ENCODE measurements at regions not wholly inside any gene's neighbourhood (a gene's known extent, or its start where the extent isn't known, plus 50 kb on each side); places are given as distances from the start of the nearest gene placed in this dataset.

- peaks cover 16% of the 10 kb centered on the region for H3K27me3 Mint-ChIP-seq (ENCODE audit: insufficient read depth)
- H3K4me3 ChIP-seq (ENCODE audit: low read length): no peak overlapping the region
- peaks cover 7% of the 10 kb centered on the region for H3K27me3 ChIP-seq (ENCODE audit: control insufficient read depth, insufficient read depth, low read length, poor library complexity, severe bottlenecking)
- peaks cover 12% of the 10 kb centered on the region for H3K4me1 Mint-ChIP-seq
- DNase-seq: no peak
- no peak for TF ChIP-seq CTCF (conservative IDR thresholded peaks at IDR 0.05)
- 86 to 91% methylated on average over 3 of the region's 3 CpGs for WGBS, 2 experiments (ENCODE audit: insufficient coverage in 1 of 2, insufficient read length in 1 of 2)
- no peak overlapping the region for H3K27ac ChIP-seq (ENCODE audit: low read depth, low read length)
- H3K36me3 ChIP-seq (ENCODE audit: control insufficient read depth, insufficient read depth, low read length): no peaks in the 10 kb centered on the region
- H3K4me1 ChIP-seq (ENCODE audit: control insufficient read depth, insufficient read depth, low read length): no peaks in the 10 kb centered on the region
- H3K4me3 Mint-ChIP-seq: no peak overlapping the region
- H3K9me3 ChIP-seq (ENCODE audit: control insufficient read depth, low read length): no peaks in the 10 kb centered on the region
- H3K27ac Mint-ChIP-seq: no peak overlapping the region
- no peak overlapping the region for H3K9ac ChIP-seq (ENCODE audit: extremely low read depth, low read length, poor library complexity, severe bottlenecking)
- no peaks in the 10 kb centered on the region for H3K9me3 Mint-ChIP-seq
- H3K36me3 Mint-ChIP-seq (ENCODE audit: low read depth): no peaks in the 10 kb centered on the region
Observed at GRCh38 chr13:103161476-103161875, 95.3 kb upstream of the SLC10A2 start.

GRCh38 chr13:103157434-103158145 is 91.4 kb upstream of the SLC10A2 start:
- H3K36me3 ChIP-seq (ENCODE audit: control insufficient read depth, insufficient read depth, low read length): no peaks in the 10 kb centered on the region
- Mint-ChIP-seq H3K4me3 (no peak overlapping the region), H3K4me1 (no peaks in the 10 kb centered on the region), H3K36me3 (ENCODE audit: low read depth) (no peaks in the 10 kb centered on the region), H3K27me3 (ENCODE audit: insufficient read depth) (peaks cover 16% of the 10 kb centered on the region), H3K9me3 (no peaks in the 10 kb centered on the region), H3K27ac (no peak overlapping the region)
- H3K9me3 ChIP-seq (ENCODE audit: control insufficient read depth, low read length): no peaks in the 10 kb centered on the region
- DNase-seq: no peak
- no peak overlapping the region for H3K27ac ChIP-seq (ENCODE audit: low read depth, low read length)
- no peak for TF ChIP-seq CTCF (conservative IDR thresholded peaks at IDR 0.05)
- H3K4me3 ChIP-seq (ENCODE audit: low read length): no peak overlapping the region
- H3K4me1 ChIP-seq (ENCODE audit: control insufficient read depth, insufficient read depth, low read length): no peaks in the 10 kb centered on the region
- 94% methylated on average over 2 of the region's 2 CpGs; no CpG with 5 or more reads in 1 of the 2 experiments for WGBS, 2 experiments (ENCODE audit: insufficient coverage in 1 of 2, insufficient read length in 1 of 2)
- no peak overlapping the region for H3K9ac ChIP-seq (ENCODE audit: extremely low read depth, low read length, poor library complexity, severe bottlenecking)
- peaks cover 7% of the 10 kb centered on the region for H3K27me3 ChIP-seq (ENCODE audit: control insufficient read depth, insufficient read depth, low read length, poor library complexity, severe bottlenecking)

GRCh38 chr13:103157016-103157415 is 90.8 kb upstream of the SLC10A2 start:
- no peak for TF ChIP-seq CTCF (conservative IDR thresholded peaks at IDR 0.05)
- H3K4me3 Mint-ChIP-seq: no peak overlapping the region
- peaks cover 16% of the 10 kb centered on the region for H3K27me3 Mint-ChIP-seq (ENCODE audit: insufficient read depth)

More at GRCh38 chr13:103157016-103157415, 90.8 kb upstream of the SLC10A2 start:
- Histone ChIP-seq H3K9me3 (ENCODE audit: control insufficient read depth, low read length) (no peaks in the 10 kb centered on the region), H3K9ac (ENCODE audit: extremely low read depth, low read length, poor library complexity, severe bottlenecking) (no peak overlapping the region), H3K27me3 (ENCODE audit: control insufficient read depth, insufficient read depth, low read length, poor library complexity, severe bottlenecking) (peaks cover 7% of the 10 kb centered on the region), H3K27ac (ENCODE audit: low read depth, low read length) (no peak overlapping the region), H3K4me3 (ENCODE audit: low read length) (no peak overlapping the region), H3K4me1 (ENCODE audit: control insufficient read depth, insufficient read depth, low read length) (no peaks in the 10 kb centered on the region), H3K36me3 (ENCODE audit: control insufficient read depth, insufficient read depth, low read length) (no peaks in the 10 kb centered on the region)
- Mint-ChIP-seq H3K36me3 (ENCODE audit: low read depth) (no peaks in the 10 kb centered on the region), H3K4me1 (no peaks in the 10 kb centered on the region), H3K9me3 (no peaks in the 10 kb centered on the region), H3K27ac (no peak overlapping the region)
- WGBS, 2 experiments (ENCODE audit: insufficient coverage in 1 of 2, insufficient read length in 1 of 2): 87 to 95% methylated on average over 2 to 3 of the region's 3 CpGs
- DNase-seq: no peak

Measured in endodermal cell (in vitro differentiated cells).